Prostate gland (tissue), 2 donors: ENCODE measurements at regions not wholly inside any gene's neighbourhood (a gene's known extent, or its start where the extent isn't known, plus 50 kb on each side); places are given as distances from the start of the nearest gene placed in this dataset.

Source experiments
- DNase-seq: peaks from one replicate; pipeline ENCODE4 v3.0.0-alpha.2; 2019; ENCODE audit warnings: low spot score
- H3K27ac ChIP-seq, 2 donors: fragments of 200-600 bp; sonication (generic); 2 replicates each; pipeline ENCODE4 v1.5.1; 2017 to 2019
- H3K27me3 ChIP-seq: fragments of 200-600 bp; sonication (generic); replicated peaks from 2 replicates; pipeline ENCODE4 v1.5.1; 2019; ENCODE audit not compliant: insufficient read depth
- H3K36me3 ChIP-seq, 2 donors: fragments of 200-600 bp; sonication (generic); 1 replicate in 1 of 2; 2 replicates in 1 of 2; pipeline versions ENCODE4 v1.5.1 to v1.8.1; 2017 to 2019
- H3K4me1 ChIP-seq: fragments of 200-600 bp; sonication (generic); replicated peaks from 2 replicates; pipeline ENCODE4 v1.5.1; 2019
- H3K4me3 ChIP-seq, 2 donors: fragments of 200-600 bp; sonication (generic); 2 replicates each; pipeline ENCODE4 v1.5.1; 2017 to 2019
- H3K9me3 ChIP-seq: fragments of 200-600 bp; sonication (generic); 2 replicates; pipeline ENCODE4 v1.5.1; 2017
- CTCF ChIP-seq, 4 experiments: fragments of 200-600 bp in 2 of 4; fragments of 450-650 bp in 2 of 4; sonication (generic) in 2 of 4; IDR thresholded peaks; 1 replicate in 3 of 4; 2 replicates in 1 of 4; pipeline ENCODE4 v1.5.1; 2016 to 2019; ENCODE audit warnings: antibody characterized with exemption in 4 of 4, mild to moderate bottlenecking in 2 of 4, moderate library complexity in 2 of 4
- POLR2A ChIP-seq: fragments of 450-650 bp; IDR thresholded peaks from one replicate; pipeline ENCODE4 v1.6.1; 2016; ENCODE audit warnings: antibody characterized with exemption, mild to moderate bottlenecking
- POLR2AphosphoS5 ChIP-seq: sonication (generic); formaldehyde crosslinking; IDR thresholded peaks from one replicate; pipeline ENCODE4 v1.6.1; 2017; ENCODE audit warnings: antibody characterized with exemption
- WGBS: methylation state at CpG from one replicate; pipeline ENCODE4 v1.1.5; 2018; 5-methylcytosine and 5-hydroxymethylcytosine counted together
- intact Hi-C: fragments of 100-400 bp; cut with DNase I; formaldehyde crosslinking; loops from one replicate; pipeline ENCODE4 v1.14.2; 2022

DNA sequence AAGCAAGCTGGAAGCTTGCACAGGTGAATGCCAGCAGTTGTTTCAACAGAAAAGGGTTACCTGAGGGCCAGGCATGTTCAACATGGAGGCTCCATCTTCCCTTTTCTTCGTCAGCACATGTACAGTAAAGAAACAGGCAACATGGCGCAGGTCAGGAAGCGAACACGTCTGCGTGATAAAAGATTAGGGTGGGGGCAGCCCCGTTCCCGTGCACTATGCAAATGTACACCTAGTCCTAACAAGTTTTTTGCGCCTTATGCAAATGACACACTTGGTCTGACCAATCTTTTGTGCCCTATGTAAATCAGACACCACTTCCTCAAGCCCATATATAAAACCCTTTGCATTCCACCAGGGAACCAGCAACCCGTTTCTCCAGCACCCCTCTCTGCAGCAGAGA, 452.1 kb upstream of the PTPRD start:
- TF ChIP-seq POLR2A (no peak), CTCF (IDR thresholded peaks at IDR 0.05) (no peak), POLR2AphosphoS5 (no peak)
- Histone ChIP-seq H3K27ac (no peak overlapping the region), H3K36me3 (no peaks in the 10 kb centered on the region), H3K4me1 (no peaks in the 10 kb centered on the region), H3K27me3 (no peaks in the 10 kb centered on the region), H3K4me3 (no peak overlapping the region), H3K9me3 (no peaks in the 10 kb centered on the region)
- DNase-seq = no peak
- intact Hi-C loops = no loop called here
- WGBS = 90% methylated on average over 9 of the region's 9 CpGs

DNA sequence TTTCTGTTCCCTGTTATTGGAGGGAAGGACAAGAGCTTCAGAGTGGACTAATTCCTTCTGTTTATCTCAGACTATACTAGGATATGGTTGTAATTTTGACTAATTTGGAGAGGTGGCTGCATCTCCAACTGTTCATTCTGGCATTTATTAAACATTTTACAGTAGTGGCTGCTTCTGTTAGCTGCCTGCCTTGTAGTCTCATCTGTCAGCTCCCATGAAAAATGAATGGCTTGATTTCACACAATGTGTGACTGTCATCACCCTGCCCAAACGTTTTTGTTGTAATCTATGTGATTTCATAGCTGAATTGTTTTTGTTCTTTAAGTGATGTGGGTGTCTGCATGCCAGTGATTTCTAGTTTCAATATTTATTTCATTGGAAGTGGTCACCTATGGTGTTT, 459.4 kb upstream of the PTPRD start:
- no peaks in the 10 kb centered on the region for H3K36me3 ChIP-seq
- no peak for TF ChIP-seq POLR2A
- no peak for TF ChIP-seq CTCF (IDR thresholded peaks at IDR 0.05)
- no peak for TF ChIP-seq POLR2AphosphoS5
- intact Hi-C loops = no loop called here
- H3K4me1 ChIP-seq = no peaks in the 10 kb centered on the region
- WGBS = 8% methylated on average over 1 of the region's 1 CpG
- DNase-seq = no peak
- no peak overlapping the region for H3K27ac ChIP-seq
- no peaks in the 10 kb centered on the region for H3K27me3 ChIP-seq
- H3K4me3 ChIP-seq = no peak overlapping the region
- H3K9me3 ChIP-seq = no peaks in the 10 kb centered on the region

- no peaks in the 10 kb centered on the region for H3K36me3 ChIP-seq
- H3K4me1 ChIP-seq = no peaks in the 10 kb centered on the region
- TF ChIP-seq POLR2AphosphoS5 = no peak
- no peak for TF ChIP-seq CTCF (IDR thresholded peaks at IDR 0.05)
- TF ChIP-seq POLR2A = no peak
- 90% methylated on average over 2 of the region's 2 CpGs for WGBS
- H3K4me3 ChIP-seq = no peak overlapping the region
- DNase-seq = no peak
- no peaks in the 10 kb centered on the region for H3K27me3 ChIP-seq
- no peak overlapping the region for H3K27ac ChIP-seq
- intact Hi-C loops = no loop called here
- H3K9me3 ChIP-seq = no peaks in the 10 kb centered on the region
These were observed 473.8 kb upstream of the PTPRD start for GRCh38 chr9:11086561-11086960.

DNA sequence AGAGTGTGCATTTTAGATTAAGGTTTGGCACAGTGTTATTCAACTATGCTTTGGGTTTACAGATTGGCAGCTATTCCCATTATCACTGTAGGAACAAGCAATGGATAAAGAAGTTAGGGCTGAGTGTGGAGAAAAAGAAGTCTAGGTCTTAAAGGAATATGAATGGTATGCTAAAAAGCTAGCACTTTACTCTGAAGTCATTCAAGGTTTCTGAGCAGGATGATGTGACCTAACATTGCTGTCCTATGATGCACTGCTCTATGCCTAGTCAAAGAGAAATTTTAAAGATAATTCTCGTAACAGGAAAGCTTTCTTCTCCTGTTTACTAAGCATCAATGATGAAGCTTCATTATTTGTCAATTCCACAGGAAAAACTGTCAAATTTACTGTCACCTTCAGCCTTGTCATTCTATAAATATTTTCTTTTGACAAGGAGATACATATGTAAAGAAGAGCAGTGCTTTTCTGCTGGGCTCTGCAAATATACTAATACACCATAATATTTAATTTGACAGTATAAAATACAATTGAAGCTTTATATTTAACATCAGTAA, 476.1 kb upstream of the PTPRD start:
- no peak overlapping the region for H3K4me3 ChIP-seq
- no peaks in the 10 kb centered on the region for H3K27me3 ChIP-seq
- H3K4me1 ChIP-seq = no peaks in the 10 kb centered on the region
- intact Hi-C loops = no loop called here
- no peak for TF ChIP-seq CTCF (IDR thresholded peaks at IDR 0.05)
- TF ChIP-seq POLR2A = no peak
- no peak for TF ChIP-seq POLR2AphosphoS5
- DNase-seq = no peak
- H3K9me3 ChIP-seq = no peaks in the 10 kb centered on the region
- no peaks in the 10 kb centered on the region for H3K36me3 ChIP-seq
- WGBS = 56% methylated on average over 1 of the region's 1 CpG
- H3K27ac ChIP-seq = no peak overlapping the region

DNA sequence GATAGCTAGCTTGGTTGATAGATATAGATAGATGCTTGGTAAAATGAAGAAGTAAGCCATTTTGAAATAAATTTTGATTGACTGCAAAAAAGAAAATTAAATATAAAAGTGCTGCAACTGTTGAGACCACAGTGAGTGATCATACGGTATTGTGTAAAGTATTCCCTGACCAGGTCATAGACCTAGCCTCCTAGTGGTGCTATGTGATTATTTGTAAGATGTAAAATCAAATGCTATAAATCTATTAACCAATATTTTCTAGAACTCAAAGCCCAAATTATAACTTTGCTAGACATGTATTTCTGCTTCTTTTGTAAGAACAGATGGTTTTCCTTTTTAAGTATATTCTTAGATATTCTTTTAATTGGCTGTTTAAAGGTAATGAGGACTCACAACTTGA, 480.2 kb upstream of the PTPRD start:
- intact Hi-C loops = no loop called here
- no peak for DNase-seq
- H3K36me3 ChIP-seq = no peaks in the 10 kb centered on the region
- H3K4me3 ChIP-seq = no peak overlapping the region
- H3K27ac ChIP-seq = no peak overlapping the region
- TF ChIP-seq CTCF (IDR thresholded peaks at IDR 0.05) (no peak), POLR2AphosphoS5 (no peak), POLR2A (no peak)
- H3K9me3 ChIP-seq = no peaks in the 10 kb centered on the region
- H3K4me1 ChIP-seq = no peaks in the 10 kb centered on the region
- WGBS = 39% methylated on average over 1 of the region's 1 CpG
- no peaks in the 10 kb centered on the region for H3K27me3 ChIP-seq
